Tibial nerve (tissue), 4 donors: ENCODE measurements at regions not wholly inside any gene's neighbourhood (a gene's known extent, or its start where the extent isn't known, plus 50 kb on each side); places are given as distances from the start of the nearest gene placed in this dataset.

Experiments used
- DNase-seq, 2 donors: peaks; one replicate each; pipeline ENCODE4 v3.0.0-alpha.2; 2019; ENCODE audit warnings: low spot score in 2 of 2
- H3K27ac ChIP-seq, 4 donors: fragments of 200-600 bp; sonication (generic) in 3 of 4; one replicate each; pipeline ENCODE4 v1.5.1; 2017 to 2019; ENCODE audit warnings: mild to moderate bottlenecking in 1 of 4
- H3K27me3 ChIP-seq, 2 donors: fragments of 200-600 bp; sonication (generic) in 1 of 2; one replicate each; pipeline versions ENCODE4 v1.5.1 to v1.6.0; 2017 to 2019
- H3K36me3 ChIP-seq, 3 donors: fragments of 200-600 bp; sonication (generic); one replicate each; pipeline ENCODE4 v1.5.1; 2018 to 2019
- H3K4me1 ChIP-seq, 4 donors: fragments of 200-600 bp; sonication (generic) in 3 of 4; one replicate each; pipeline ENCODE4 v1.5.1; 2017 to 2019
- H3K4me3 ChIP-seq, 4 donors: fragments of 200-600 bp; sonication (generic) in 3 of 4; one replicate each; pipeline ENCODE4 v1.5.1; 2017 to 2019; ENCODE audit warnings: mild to moderate bottlenecking in 1 of 4, moderate library complexity in 1 of 4
- H3K9me3 ChIP-seq, 4 donors: fragments of 200-600 bp; sonication (generic) in 3 of 4; one replicate each; pipeline ENCODE4 v1.5.1; 2017 to 2019
- CTCF ChIP-seq, 5 experiments: fragments of 200-600 bp in 3 of 5; fragments of 450-650 bp in 2 of 5; sonication (generic) in 3 of 5; IDR thresholded peaks; one replicate each; pipeline ENCODE4 v1.5.1; 2016 to 2019; ENCODE audit warnings: antibody characterized with exemption in 5 of 5, mild to moderate bottlenecking in 3 of 5, moderate library complexity in 2 of 5
- EP300 ChIP-seq, 2 donors: sonication (generic); formaldehyde crosslinking; IDR thresholded peaks; one replicate each; pipeline ENCODE4 v1.6.1; 2017; ENCODE audit warnings: antibody characterized with exemption in 2 of 2, mild to moderate bottlenecking in 1 of 2
- POLR2A ChIP-seq, 2 donors: fragments of 450-650 bp; IDR thresholded peaks; one replicate each; pipeline ENCODE4 v1.6.1; 2017; ENCODE audit warnings: antibody characterized with exemption in 2 of 2, mild to moderate bottlenecking in 2 of 2, moderate library complexity in 2 of 2
- WGBS, 2 donors: methylation state at CpG; one replicate each; pipeline ENCODE4 v1.1.5; 2018; 5-methylcytosine and 5-hydroxymethylcytosine counted together

- Histone ChIP-seq H3K4me1 (no peaks in the 10 kb centered on the region), H3K27ac (no peak overlapping the region), H3K9me3 (peaks cover 0 to 9% (median 0%) of the 10 kb centered on the region in 4 donors), H3K27me3 (no peaks in the 10 kb centered on the region), H3K4me3 (no peak overlapping the region), H3K36me3 (no peaks in the 10 kb centered on the region)
- no peak for TF ChIP-seq EP300 (IDR thresholded peaks at IDR 0.05)
- no peak for TF ChIP-seq POLR2A (IDR thresholded peaks at IDR 0.05)
- TF ChIP-seq CTCF (IDR thresholded peaks at IDR 0.05): no peak
- WGBS, 2 donors: 48% methylated on average over 2 of the region's 2 CpGs
- no peak for DNase-seq
These were observed 700.1 kb upstream of the RAG2 start for GRCh38 chr11:37298173-37298572.

DNA sequence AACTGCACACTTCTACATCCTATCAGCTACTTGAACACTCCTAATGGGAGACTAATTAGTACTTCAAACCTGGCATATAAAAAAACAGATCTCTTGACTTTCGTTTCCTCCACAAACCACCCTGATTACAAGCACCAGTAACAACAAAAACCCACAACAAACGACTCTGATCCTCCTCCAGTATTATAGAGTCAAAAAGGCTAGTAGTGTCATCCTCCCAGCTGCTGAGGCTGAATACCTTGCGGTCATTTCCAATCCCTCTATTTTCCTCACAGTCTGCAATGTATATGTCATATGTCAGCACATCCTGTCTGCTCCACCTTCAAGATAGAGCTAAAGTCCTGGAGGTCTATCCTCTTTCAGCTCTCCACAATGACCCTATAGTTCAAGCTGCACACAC lies 688.9 kb upstream of the RAG2 start:
- 75 to 85% methylated on average over 3 of the region's 3 CpGs for WGBS, 2 donors
- TF ChIP-seq CTCF (IDR thresholded peaks at IDR 0.05) (no peak), EP300 (IDR thresholded peaks at IDR 0.05) (no peak), POLR2A (IDR thresholded peaks at IDR 0.05) (no peak)
- no peak for DNase-seq
- Histone ChIP-seq H3K4me3 (no peak overlapping the region), H3K27me3 (no peaks in the 10 kb centered on the region), H3K27ac (no peak overlapping the region), H3K9me3 (no peaks in the 10 kb centered on the region), H3K4me1 (no peaks in the 10 kb centered on the region), H3K36me3 (no peaks in the 10 kb centered on the region)

GRCh38 chr11:37282367-37282766 lies 684.3 kb upstream of the RAG2 start:
- no peak for DNase-seq
- no peaks in the 10 kb centered on the region for H3K36me3 ChIP-seq
- H3K4me3 ChIP-seq: no peak overlapping the region
- no peak for TF ChIP-seq POLR2A (IDR thresholded peaks at IDR 0.05)
- TF ChIP-seq CTCF (IDR thresholded peaks at IDR 0.05): no peak
- no peak for TF ChIP-seq EP300 (IDR thresholded peaks at IDR 0.05)
- no peaks in the 10 kb centered on the region for H3K27me3 ChIP-seq
- no peaks in the 10 kb centered on the region for H3K9me3 ChIP-seq
- no peak overlapping the region for H3K27ac ChIP-seq
- H3K4me1 ChIP-seq: no peaks in the 10 kb centered on the region

GRCh38 chr11:37280200-37280599 lies 682.2 kb upstream of the RAG2 start:
- 29 to 44% methylated on average over 2 of the region's 2 CpGs for whole genome bisulfite sequencing, 2 donors

DNA sequence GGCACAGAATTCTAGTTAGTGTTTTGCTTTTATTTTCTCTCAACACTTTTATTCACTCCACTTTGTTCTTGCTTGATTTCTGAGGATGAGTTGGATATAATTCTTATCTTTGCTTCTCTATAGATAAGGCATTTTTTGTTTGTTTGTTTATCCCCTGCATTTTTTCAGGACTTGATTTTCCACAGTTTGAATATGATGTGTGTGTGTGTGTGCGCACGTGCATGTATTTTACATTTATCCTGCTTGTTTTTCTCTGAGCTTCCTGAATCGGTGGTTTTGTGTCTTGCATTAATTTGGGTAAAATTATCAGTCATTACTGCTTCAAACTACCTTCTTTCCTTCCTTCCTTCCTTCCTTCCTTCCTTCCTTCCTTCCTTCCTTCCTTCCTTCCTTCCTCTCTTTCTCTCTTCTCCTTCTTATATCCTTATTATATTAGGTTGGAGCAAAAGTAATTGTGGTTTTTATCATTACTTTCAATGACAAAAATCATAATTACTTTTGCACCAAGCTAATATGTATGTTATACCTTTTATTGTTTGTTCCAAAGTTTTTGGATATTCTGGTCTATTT lies 679.9 kb upstream of the RAG2 start:
- no peaks in the 10 kb centered on the region for H3K4me1 ChIP-seq
- no peak overlapping the region for H3K4me3 ChIP-seq
- WGBS, 2 donors: 88 to 93% methylated on average over 3 of the region's 3 CpGs
- DNase-seq: no peak
- H3K9me3 ChIP-seq: no peaks in the 10 kb centered on the region
- no peaks in the 10 kb centered on the region for H3K36me3 ChIP-seq
- no peaks in the 10 kb centered on the region for H3K27me3 ChIP-seq
- no peak overlapping the region for H3K27ac ChIP-seq
- no peak for TF ChIP-seq POLR2A (IDR thresholded peaks at IDR 0.05)
- no peak for TF ChIP-seq CTCF (IDR thresholded peaks at IDR 0.05)
- TF ChIP-seq EP300 (IDR thresholded peaks at IDR 0.05): no peak

More at GRCh38 chr11:37280200-37280599, 682.2 kb upstream of the RAG2 start:
- no peaks in the 10 kb centered on the region for H3K27me3 ChIP-seq
- no peak for DNase-seq
- no peak overlapping the region for H3K4me3 ChIP-seq
- H3K9me3 ChIP-seq: no peaks in the 10 kb centered on the region
- H3K4me1 ChIP-seq: no peaks in the 10 kb centered on the region
- TF ChIP-seq EP300 (IDR thresholded peaks at IDR 0.05): no peak
- no peak for TF ChIP-seq POLR2A (IDR thresholded peaks at IDR 0.05)
- TF ChIP-seq CTCF (IDR thresholded peaks at IDR 0.05): no peak
- H3K36me3 ChIP-seq: no peaks in the 10 kb centered on the region
- H3K27ac ChIP-seq: no peak overlapping the region
